Upper lobe of left lung (tissue), 4 donors: ENCODE measurements at regions not wholly inside any gene's neighbourhood (a gene's known extent, or its start where the extent isn't known, plus 50 kb on each side); places are given as distances from the start of the nearest gene placed in this dataset.

Source experiments
- CTCF ChIP-seq, 6 experiments: fragments of 450-650 bp in 4 of 6; fragments of 200-600 bp in 2 of 6; sonication (generic) in 2 of 6; IDR thresholded peaks; one replicate each; pipeline ENCODE4 v1.5.1; 2016 to 2019; ENCODE audit warnings: antibody characterized with exemption in 6 of 6
- POLR2A ChIP-seq, 4 donors: fragments of 450-650 bp; IDR thresholded peaks; one replicate each; pipeline ENCODE4 v1.5.1; 2016 to 2017; ENCODE audit warnings: antibody characterized with exemption in 4 of 4, mild to moderate bottlenecking in 2 of 4

- TF ChIP-seq CTCF (IDR thresholded peaks at IDR 0.05) (no peak), POLR2A (IDR thresholded peaks at IDR 0.05) (no peak)
Observed at GRCh38 chr3:94307588-94307987, 244.7 kb downstream of the NSUN3 start.
